Body of pancreas (tissue), 4 donors: ENCODE measurements at regions not wholly inside any gene's neighbourhood (a gene's known extent, or its start where the extent isn't known, plus 50 kb on each side); places are given as distances from the start of the nearest gene placed in this dataset.

Source experiments
- POLR2A ChIP-seq, 3 donors: fragments of 450-650 bp; IDR thresholded peaks; one replicate each; pipeline ENCODE4 v1.6.1; 2016; ENCODE audit warnings: antibody characterized with exemption in 3 of 3, mild to moderate bottlenecking in 2 of 3
- TF ChIP-seq, protein P1 (sequence below), 7 experiments: fragments of 450-650 bp in 4 of 7; fragments of 200-600 bp in 3 of 7; sonication (generic) in 3 of 7; IDR thresholded peaks; one replicate each; pipeline ENCODE4 v1.5.1; 2016 to 2019; ENCODE audit warnings: antibody characterized with exemption in 7 of 7

DNA sequence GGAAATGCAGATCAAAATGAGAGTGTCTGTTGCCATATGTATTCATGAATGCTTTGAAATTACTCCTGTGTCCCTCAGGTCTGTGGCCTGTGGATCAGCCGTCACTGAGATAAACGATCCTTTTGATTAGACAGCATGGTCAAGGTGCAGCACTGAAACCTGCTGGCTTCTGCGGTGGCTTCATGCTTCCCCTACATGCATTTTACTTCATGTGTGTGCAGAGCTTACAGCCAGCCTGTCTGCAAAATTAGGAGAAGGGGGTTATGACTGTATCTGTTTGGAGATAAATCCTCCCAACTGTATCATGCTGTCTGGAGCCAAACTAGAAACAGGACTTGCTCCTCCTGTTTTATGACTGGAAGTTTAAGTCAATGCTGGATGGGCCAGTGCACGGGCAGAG lies 71.0 kb upstream of the PLPP4 start:
- TF ChIP-seq, protein P1, sequence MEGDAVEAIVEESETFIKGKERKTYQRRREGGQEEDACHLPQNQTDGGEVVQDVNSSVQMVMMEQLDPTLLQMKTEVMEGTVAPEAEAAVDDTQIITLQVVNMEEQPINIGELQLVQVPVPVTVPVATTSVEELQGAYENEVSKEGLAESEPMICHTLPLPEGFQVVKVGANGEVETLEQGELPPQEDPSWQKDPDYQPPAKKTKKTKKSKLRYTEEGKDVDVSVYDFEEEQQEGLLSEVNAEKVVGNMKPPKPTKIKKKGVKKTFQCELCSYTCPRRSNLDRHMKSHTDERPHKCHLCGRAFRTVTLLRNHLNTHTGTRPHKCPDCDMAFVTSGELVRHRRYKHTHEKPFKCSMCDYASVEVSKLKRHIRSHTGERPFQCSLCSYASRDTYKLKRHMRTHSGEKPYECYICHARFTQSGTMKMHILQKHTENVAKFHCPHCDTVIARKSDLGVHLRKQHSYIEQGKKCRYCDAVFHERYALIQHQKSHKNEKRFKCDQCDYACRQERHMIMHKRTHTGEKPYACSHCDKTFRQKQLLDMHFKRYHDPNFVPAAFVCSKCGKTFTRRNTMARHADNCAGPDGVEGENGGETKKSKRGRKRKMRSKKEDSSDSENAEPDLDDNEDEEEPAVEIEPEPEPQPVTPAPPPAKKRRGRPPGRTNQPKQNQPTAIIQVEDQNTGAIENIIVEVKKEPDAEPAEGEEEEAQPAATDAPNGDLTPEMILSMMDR (IDR thresholded peaks at IDR 0.05), result no peak
- TF ChIP-seq POLR2A (IDR thresholded peaks at IDR 0.05), result no peak
